ENCODE measurements at regions not wholly inside any gene's neighbourhood (a gene's known extent, or its start where the extent isn't known, plus 50 kb on each side); places are given as distances from the start of the nearest gene placed in this dataset.
"Not testable (repeated sequence)": the region's sequence is repeated elsewhere in the genome, so short reads cannot be mapped to it uniquely, and the experiment has no call there.

DNA sequence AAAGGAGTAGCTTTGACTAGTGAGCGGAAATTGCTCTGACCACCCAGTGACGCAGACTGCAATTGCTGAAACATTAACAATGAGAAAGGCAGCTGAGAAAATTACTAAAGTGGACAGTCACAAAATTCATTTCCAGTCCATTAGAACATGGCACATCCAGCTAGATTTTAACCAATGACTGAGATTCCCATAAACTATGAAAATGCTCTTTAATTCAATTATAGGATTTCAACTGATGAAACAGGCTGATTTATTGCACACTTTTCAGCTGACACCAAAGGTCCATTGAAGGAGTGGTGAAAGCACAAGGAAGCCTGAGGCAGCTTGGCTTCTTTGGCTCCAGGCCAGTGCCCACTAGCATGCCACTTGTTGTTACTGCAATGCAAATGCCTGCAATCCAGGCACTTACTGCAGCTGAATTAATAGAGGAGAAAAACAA lies 933.4 kb downstream of the SLITRK6 start:
- no peak for DNase-seq (ENCODE audit: low read depth)

DNA sequence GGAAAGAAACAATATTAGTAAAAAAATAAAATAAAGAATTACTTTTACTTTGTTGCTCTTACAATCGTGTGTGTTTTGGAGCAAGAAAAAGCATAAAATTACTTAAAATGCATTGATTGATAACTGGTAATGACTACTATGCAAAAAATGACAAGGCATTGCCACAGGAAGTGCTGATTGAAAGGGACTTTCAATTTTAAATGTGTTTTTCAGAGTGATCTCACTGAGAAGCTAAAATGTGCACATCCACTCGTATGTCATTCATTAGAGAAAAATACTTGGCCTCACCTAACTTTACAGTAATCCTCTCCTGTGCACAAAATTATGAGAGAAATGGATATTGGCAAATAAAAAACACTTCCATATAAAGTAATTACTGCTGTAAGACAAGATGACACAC lies 934.9 kb downstream of the SLITRK6 start:
- DNase-seq (ENCODE audit: low read depth), result no peak

DNA sequence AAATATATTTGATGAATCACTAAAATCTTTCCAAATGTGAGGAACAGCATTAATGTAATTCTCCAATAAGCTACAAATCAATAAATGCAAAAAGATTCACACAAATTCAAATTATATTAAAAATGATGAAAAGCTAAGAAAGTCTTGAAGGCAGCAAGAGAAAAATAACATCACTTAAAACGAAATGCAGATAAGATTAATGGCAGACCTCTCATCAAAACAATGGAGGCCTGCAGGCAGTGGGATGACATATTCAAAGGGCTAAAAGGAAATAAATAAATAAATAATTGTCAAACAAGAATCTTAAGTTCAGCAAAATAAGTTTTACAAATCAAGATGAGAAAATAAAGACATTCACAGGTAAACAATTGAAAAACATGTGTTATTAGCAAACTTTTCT lies 952.1 kb downstream of the SLITRK6 start:
- DNase-seq (ENCODE audit: low read depth), result no peak

DNA sequence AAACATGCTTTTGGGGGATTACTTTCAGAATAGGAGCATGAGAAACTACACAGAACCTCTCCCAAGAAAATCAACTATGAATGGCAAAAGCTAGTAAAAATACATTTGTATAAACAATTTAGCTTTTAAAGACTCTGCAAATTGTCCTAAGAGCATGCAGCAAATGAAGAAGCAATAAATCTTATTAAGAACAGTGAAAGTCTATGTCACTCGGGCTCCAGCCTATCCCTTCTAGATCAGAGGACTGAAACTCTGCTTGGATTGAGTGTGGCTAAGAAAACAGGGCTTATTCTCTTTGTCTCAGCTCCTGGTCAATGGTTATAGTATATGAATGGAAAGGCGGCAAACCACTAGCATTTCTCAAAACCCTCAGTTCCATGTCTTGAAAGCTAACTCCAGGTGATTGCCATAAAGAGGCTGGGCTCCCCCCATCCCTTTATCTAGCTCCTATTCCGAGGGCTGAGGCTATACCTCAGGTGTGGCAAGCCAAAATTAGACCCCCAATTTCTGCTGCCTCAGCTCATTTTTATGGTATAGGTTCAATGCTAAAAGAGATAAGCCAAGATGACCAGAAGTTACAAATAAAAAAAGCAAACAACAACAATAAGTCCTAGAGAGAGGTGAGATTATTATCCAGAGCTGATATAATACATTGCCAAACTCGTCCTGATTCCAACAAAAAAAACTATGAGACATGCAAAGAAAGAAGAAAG lies 953.2 kb downstream of the SLITRK6 start:
- DNase-seq (ENCODE audit: low read depth), result no peak

DNA sequence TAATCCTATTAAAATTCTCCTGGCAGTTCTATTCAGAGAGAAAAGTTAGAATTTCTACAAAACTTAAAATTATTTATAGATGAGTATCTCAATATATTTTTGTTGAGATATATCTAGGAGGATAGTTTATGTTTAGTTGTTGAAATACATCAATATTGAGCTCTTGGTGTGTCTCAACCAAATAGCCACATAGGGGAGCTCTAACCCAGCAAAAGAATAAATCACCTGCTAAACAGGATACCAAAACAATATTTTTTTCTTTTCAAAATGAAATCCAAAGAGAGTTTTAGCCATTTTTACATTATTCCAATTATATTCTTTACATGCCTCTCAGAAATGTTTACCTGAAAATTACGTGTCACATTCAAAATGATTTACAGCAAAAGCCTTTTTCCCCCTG lies 954.7 kb downstream of the SLITRK6 start:
- DNase-seq (ENCODE audit: low read depth), result peak; percentile 3

DNA sequence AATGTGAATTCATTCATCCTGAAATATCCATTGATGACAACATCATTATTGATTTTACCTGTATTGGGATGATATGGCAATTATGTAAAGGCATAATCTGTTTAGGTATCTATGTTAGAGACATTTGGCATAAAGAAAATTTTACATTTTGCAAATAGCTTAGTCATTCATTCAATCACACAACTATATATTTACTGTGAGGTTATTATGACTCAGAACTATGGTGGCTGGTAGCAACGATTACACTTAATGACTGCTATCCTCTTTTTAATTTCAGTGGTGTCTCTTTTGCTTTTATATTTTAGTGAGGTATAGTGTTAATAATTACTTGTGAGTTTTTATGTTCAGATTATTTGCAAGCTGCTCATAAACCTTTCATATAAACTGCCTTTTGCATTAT lies 955.9 kb downstream of the SLITRK6 start:
- DNase-seq (ENCODE audit: low read depth), result no peak

DNA sequence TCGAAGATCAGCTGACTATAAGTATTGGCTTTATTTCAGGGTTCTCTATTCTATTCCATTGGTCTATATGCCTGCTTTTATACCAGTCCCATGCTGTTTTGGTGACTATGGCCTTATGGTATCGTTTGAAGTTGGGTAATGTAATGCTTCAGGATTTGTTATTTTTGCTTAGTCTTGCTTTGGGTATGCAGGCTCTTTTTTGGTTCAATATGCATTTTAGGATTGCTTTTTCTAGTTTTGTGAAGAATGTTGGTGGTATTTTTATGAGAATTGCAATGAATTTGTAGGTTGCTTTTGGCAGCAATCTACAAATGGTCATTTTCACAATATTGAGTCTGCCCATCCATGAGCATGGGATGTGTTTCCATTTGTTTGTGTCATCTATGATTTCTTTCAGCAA lies 951.9 kb upstream of the SLITRK1 start:
- DNase-seq (ENCODE audit: low read depth), result no peak

DNA sequence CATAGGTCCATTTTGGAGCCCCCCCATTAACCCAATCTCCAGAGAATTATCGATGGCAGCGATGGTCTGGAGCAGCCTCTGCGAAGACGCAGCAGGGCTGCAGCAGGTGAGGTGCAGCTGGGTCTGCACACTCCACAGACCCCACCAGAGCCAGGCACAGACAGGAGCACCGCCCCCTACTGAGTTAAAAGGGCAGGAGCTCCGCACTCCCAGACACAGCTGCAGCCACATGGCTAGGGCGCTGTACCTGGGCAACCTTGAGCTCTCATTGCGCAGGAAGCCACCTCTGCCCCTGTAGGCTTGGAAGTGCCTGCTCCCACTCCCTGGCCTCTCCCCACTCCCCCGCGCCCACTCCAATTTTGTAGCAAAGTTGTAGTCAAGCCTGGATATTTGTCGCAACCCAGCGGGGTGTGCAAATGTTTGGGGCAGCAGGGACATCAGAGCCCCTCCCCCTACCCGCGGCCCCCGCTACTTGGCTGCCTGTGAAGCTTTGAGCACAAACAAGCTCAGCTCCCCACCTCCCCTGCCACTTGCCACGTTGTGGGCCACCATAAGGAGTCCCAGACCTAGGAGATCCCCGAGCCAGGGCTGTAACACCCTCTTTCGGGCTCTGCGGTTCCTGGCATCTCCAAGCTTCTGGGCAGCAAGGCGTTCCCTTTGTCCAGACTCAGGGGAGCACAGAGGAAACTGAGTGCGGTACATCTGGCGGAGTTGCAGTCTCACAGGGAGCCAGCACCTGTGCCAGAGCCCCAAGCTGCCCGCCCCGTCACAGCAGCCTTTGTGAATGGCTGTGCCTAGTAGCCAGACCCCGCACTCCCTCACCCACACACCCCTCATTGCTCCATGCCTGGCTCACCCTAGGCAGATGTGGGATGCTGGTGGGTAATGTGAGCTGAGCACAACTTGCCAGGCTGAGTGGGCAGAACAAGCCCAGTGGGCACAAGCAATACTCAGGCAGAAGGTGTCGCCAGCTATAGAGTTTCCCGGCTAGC lies 949.7 kb upstream of the SLITRK1 start:
- DNase-seq (ENCODE audit: low read depth), result no peak

DNA sequence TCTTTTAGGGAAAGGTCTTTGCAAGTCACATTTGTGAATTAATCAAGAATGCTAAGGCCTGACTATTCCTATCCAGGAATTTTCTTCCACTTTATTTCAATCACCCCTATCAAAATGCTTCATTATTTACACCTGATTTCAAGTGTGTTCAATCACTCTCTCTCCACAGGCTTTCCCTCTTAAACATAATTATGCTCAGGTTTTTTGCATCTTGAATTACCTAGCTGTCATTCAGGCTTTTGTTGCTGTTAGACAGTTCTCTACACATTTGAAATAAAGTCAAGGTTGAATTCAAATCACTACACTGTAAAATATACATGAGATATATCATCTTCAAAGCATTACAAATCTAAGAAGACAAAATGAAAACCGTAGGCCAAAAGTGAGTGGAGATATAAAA lies 941.3 kb upstream of the SLITRK1 start:
- no peak for DNase-seq (ENCODE audit: low read depth)

DNA sequence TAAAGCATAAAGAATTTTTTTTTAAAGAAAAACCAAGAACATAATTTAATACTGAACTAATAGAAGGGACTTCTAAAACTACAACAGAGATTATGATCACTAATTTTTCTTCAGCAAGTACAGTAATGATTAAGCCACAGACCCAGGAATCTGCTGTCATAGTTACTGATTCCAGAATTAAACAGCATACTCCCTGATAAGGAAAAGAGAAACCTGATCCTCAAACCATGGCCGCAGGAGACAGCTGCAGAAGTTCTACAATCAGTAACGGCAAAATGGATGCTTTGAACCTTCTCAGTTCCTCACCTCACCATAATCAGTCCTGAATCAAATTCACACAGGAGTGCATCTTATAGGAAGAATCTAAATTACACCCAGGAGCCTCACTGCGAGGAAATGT lies 939.0 kb upstream of the SLITRK1 start:
- no peak for DNase-seq (ENCODE audit: low read depth)

DNA sequence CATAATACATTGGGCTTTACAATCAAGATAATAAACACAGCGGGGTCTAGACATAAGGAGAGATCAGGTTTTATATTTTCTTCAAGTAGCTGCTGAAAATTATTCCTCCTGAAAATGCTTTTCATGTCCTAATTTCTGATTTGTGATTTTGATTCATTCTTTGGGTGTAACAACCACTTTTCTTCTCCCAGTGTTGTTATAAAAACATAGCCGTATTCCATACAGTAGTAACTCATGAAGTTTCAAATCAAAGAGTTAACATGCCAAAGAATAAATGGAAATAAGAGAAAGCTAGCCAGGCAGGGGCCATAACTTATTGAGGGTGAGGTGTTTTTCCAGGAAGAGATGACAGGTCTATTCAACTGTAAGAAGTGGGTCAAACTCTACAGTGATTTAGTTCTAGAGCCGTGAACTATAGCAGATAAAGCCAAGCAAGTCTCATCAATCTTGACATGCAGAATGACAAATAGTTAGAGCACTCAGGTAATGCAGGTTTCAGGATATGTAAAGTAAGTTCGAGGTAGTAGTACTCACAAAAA lies 934.4 kb upstream of the SLITRK1 start:
- no peak for DNase-seq (ENCODE audit: low read depth)

DNA sequence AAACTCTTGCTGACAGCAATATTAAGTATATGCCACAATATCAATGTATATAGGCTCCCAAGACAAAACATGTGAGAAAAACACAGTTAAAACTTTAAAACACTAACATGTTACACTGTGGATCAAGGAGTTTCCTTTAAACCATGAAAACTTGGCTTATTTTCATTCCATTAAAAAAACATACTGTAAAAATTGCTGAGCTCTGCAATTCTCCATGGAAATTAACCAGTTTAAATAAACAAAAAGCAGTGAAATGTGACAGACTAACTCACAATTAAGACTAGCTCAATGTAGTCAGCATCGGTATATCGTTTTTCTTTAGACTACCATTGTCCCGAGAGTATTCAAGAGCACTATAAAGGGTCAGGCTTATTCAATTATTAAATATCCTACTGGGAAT lies 930.5 kb upstream of the SLITRK1 start:
- no peak for DNase-seq (ENCODE audit: low read depth)

DNA sequence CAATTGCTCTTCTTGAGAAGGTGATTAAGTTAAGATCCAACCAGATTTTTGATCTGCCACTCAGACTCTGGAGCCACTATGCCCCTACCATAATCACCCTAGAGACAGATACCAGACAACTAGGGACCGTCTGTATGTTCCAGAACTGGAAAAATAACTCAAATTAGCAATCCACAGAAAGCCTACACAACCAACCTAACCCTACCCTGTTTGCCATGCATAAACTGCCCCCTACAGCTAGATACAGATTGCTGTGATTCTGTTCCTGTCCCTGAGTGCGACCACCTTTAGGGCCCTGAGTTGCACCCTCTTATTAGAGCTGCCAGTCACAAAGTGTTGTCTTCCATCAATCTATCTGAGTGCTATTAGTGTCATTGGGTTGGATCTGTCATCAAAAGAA lies 929.8 kb upstream of the SLITRK1 start:
- no peak for DNase-seq (ENCODE audit: low read depth)

DNA sequence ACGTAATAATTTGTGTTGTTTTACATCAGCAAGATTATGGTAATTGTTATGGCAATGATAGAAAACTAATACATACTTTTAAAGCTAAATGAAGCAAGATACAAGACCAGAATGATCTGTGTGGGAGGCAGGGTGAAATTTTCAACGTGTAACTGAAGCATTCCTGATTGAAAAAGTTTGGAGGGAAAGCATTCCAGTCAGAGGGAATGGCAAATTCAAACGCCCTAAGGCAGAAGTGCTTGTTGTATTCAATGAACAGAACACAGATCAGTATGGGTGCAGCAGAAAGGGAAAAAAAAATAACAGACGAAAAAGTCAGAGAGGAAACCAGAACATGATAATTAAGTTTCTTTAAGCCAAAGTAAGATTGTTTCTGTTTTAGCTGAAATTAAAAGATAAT lies 928.5 kb upstream of the SLITRK1 start:
- DNase-seq (ENCODE audit: low read depth), result no peak

DNA sequence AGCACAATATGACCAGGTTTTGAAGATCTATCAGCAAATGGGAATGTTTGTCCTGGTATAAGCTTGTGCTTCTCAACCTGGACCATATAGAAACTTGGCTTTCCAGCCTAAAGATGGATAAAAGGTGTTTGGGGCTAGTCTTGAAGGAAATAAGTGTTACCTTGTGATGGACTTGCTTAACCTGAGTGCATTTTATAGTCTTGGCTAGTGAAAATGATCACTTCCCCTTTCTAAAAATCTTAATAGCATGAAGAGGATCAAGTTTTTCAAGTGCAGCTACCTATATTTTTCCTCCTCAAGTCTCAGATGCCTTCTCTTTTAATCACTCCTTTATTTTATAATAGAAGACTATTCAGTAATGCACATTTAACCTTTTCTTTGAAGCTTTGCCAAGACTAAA lies 919.8 kb upstream of the SLITRK1 start:
- DNase-seq (ENCODE audit: low read depth), result no peak

DNA sequence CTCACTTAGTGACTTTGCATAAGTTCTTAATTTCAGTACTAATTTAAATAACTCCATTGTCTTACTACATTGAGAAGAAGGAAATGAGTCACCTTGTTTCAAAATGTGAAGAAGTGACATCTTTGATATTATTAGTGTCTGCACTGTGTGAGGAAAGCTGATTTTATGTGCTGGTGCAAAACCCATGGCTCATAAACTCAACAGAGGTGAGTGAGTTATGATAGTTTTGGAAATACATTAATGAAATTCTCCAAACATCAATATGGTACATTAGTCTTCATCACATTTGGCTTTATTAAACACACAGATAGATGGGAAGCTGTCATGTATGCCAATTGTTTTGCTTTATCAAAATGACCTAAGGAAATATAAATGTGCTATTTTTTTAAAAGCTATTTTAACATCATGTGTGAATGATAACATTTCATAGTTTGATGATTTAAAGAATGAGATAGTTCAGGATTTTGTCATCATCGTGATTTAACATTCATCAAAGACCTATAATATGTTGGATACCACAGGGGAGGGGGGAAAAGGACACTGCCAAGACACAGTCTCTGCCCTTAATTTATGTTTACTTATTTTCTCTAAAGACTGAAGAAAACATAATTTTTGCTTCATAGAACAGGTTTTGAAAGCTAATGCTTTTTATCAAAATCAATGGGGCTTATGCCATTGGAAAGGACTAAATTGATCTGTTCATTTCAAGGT lies 902.3 kb upstream of the SLITRK1 start:
- DNase-seq (ENCODE audit: low read depth), result no peak

DNA sequence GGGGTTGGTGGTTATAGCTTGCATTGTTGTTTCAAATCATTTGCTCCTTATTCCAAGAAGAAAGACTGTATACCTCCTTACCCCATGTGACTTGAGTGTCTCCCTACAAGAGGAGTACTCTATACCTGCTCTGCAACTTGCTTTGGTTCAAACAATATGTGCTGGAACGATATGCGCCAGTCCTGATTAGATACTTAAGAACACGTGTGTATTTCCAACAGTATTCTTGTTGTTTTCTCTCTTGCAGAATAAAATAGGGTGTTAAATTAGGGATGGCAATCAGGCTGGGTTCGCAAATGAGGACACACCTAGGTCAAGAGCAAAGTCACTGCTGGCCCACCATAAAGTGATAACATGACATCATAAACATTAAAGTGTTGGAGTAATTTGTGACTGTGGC lies 895.0 kb upstream of the SLITRK1 start:
- DNase-seq (ENCODE audit: low read depth), result no peak

DNA sequence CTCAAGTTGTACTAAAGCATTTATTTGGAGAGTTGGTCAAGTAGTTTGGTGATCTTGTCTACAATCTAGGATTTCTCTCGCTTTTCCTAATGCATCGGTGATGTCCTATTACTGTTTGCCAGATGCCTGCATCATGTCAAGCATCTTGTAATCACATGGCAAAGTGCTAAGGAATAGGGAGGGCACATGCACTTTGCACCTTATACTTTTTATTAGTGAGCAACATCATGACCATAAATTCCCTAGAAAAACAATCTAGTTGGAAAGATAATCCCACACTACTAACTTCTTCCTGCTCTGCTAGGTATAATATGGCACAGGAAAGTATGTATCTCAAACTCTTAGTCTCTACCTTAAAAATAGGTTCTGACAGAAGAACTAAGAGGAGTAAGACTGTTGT lies 894.3 kb upstream of the SLITRK1 start:
- DNase-seq (ENCODE audit: low read depth), result no peak

DNA sequence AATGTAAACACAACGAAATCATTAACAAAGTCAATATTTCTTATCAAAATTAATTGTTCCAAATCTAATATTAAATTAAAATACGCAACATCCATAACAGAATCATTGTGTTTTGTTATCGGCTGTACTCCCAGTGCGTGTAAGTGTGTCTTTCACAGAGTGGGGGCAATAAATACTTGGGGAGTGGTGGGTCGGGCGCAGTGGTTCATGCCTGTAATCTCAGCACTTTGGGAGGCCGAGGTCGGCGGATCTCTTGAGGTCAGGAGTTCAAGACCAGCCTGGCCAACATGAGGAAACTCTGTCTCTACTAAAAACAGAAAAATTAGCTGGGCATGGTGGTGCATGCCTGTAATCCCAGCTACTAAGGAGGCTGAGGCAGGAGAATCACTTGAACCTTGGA lies 893.6 kb upstream of the SLITRK1 start:
- not testable (repeated sequence) for DNase-seq (ENCODE audit: low read depth)

DNA sequence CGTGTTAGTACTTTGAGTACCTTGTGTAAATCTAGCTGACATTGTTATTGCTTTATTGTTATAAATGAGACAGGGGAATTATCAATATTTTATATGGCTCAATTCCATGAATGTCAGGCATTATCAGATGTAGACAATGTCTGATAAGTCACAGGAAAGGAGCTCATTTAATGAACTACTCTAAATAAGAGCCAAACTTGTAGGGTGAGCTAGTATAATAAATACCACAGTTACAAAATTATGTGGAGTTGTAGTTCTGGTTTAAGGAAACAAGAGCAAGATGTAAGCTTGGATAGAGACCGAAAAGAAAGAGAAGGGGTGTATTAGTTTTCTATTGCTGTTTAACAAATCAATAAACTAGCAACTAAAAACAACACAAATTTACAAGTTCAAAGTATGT lies 891.8 kb upstream of the SLITRK1 start:
- DNase-seq (ENCODE audit: low read depth), result no peak

DNA sequence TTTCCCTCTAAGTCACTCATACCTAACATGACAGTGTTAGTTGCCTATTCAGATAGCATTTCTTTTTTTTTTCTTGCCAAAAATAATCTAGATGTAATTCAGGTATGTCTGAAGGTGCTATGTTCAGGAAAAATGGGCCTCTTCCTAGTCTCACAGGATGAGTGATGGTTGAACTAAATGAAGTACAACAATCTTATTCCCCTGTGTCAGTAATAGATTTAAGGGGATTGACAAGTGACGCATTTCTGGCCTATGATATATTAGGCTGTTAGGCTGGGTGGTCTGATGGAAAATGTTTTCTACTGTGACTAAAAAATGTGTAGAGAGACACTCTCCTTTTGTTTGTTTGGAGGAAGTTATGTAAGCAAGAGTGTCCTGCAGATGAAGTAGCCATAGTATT lies 878.7 kb upstream of the SLITRK1 start:
- no peak for DNase-seq (ENCODE audit: low read depth)

DNA sequence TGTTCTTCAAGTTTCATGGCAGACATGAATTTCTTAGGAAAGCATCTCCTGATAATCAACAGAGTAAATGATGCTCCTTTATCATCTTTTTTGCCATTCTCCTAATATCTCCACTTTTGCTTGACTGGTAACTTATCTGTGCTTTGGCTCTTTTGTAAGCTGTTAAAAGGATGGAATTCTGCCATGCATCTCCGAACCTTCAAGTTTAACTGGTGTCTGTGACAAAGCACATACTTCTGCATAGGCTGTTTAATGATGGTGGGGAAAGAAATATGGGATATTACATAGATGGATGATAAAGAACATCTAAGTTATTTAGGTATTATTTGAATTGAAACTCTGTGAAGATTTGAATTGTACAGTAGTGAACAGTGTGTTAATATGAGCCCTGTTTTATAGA lies 866.9 kb upstream of the SLITRK1 start:
- DNase-seq (ENCODE audit: low read depth), result no peak

Measured in CMK (cell line).